ENCODE measurements at regions not wholly inside any gene's neighbourhood (a gene's known extent, or its start where the extent isn't known, plus 50 kb on each side); places are given as distances from the start of the nearest gene placed in this dataset.

DNA sequence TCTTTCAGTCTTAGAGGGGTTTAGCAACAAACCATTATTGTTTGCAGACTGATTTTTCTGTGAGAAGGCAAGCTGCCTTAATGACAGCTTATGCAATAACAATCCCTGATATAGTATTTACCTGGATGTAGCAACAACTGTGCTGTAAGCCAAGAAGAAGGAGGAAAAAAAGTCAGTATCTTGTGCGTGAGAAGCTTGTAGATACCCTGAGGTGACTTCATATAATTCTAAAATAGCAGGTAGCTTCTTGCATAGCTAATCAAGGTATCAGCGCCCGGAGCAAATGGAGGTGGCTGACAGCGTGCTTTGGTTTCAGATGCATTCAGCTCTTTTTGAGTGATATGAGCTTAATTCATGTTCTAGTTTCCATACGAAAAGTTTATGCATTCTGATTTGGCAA, 309.8 kb downstream of the KLF5 start:
- TF ChIP-seq, protein P1, sequence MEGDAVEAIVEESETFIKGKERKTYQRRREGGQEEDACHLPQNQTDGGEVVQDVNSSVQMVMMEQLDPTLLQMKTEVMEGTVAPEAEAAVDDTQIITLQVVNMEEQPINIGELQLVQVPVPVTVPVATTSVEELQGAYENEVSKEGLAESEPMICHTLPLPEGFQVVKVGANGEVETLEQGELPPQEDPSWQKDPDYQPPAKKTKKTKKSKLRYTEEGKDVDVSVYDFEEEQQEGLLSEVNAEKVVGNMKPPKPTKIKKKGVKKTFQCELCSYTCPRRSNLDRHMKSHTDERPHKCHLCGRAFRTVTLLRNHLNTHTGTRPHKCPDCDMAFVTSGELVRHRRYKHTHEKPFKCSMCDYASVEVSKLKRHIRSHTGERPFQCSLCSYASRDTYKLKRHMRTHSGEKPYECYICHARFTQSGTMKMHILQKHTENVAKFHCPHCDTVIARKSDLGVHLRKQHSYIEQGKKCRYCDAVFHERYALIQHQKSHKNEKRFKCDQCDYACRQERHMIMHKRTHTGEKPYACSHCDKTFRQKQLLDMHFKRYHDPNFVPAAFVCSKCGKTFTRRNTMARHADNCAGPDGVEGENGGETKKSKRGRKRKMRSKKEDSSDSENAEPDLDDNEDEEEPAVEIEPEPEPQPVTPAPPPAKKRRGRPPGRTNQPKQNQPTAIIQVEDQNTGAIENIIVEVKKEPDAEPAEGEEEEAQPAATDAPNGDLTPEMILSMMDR (conservative IDR thresholded peaks at IDR 0.05; ENCODE audit: low read depth, low read length), result no peak
- TF ChIP-seq POLR2A (IDR thresholded peaks at IDR 0.05; ENCODE audit: low read depth, low read length), result no peak
- TF ChIP-seq MXI1 (IDR thresholded peaks at IDR 0.05; ENCODE audit: borderline replicate concordance, low read depth, low read length), result no peak
- TF ChIP-seq RFX5 (IDR thresholded peaks at IDR 0.05; ENCODE audit: low read depth, low read length), result no peak
- TF ChIP-seq MAZ (IDR thresholded peaks at IDR 0.05; ENCODE audit: borderline replicate concordance, low read depth, low read length), result no peak
- TF ChIP-seq CHD1 (IDR thresholded peaks at IDR 0.05; ENCODE audit: low read depth, low read length), result no peak
